ENCODE measurements at regions not wholly inside any gene's neighbourhood (a gene's known extent, or its start where the extent isn't known, plus 50 kb on each side); places are given as distances from the start of the nearest gene placed in this dataset.

GRCh38 chr13:107974409-107974808 lies 240.9 kb downstream of the LIG4 start:
- TF ChIP-seq ZNF70 (CRISPR knock-in tag; IDR thresholded peaks at IDR 0.05) (no peak), BACH2 (CRISPR knock-in tag; IDR thresholded peaks at IDR 0.05; ENCODE audit: borderline replicate concordance) (no peak), TOX (CRISPR knock-in tag; IDR thresholded peaks at IDR 0.05; ENCODE audit: borderline replicate concordance) (no peak), ZC3H10 (CRISPR knock-in tag; IDR thresholded peaks at IDR 0.05) (no peak), SNAI2 (CRISPR knock-in tag; IDR thresholded peaks at IDR 0.05) (no peak), RARB (CRISPR knock-in tag; IDR thresholded peaks at IDR 0.05) (no peak), ESRRG (CRISPR knock-in tag; IDR thresholded peaks at IDR 0.05) (no peak), TSHZ2 (CRISPR knock-in tag; IDR thresholded peaks at IDR 0.05) (no peak), PATZ1 (CRISPR knock-in tag; IDR thresholded peaks at IDR 0.05; ENCODE audit: borderline replicate concordance) (no peak), CREB5 (CRISPR knock-in tag; IDR thresholded peaks at IDR 0.05; ENCODE audit: low read depth) (no peak), OSR1 (CRISPR knock-in tag; IDR thresholded peaks at IDR 0.05) (no peak), ZNF8 (CRISPR knock-in tag; IDR thresholded peaks at IDR 0.05) (no peak)
- no peak for ATAC-seq

- TF ChIP-seq ISL1 (CRISPR knock-in tag; IDR thresholded peaks at IDR 0.05): no peak
- TF ChIP-seq TCF4 (CRISPR knock-in tag; IDR thresholded peaks at IDR 0.05; ENCODE audit: borderline replicate concordance): no peak
- TF ChIP-seq ZFP30 (CRISPR knock-in tag; IDR thresholded peaks at IDR 0.05): no peak
- no peak for TF ChIP-seq CSDC2 (CRISPR knock-in tag; IDR thresholded peaks at IDR 0.05)
- no peak for TF ChIP-seq RARB (CRISPR knock-in tag; IDR thresholded peaks at IDR 0.05)
- TF ChIP-seq SNAI2 (CRISPR knock-in tag; IDR thresholded peaks at IDR 0.05): no peak
- TF ChIP-seq ESRRG (CRISPR knock-in tag; IDR thresholded peaks at IDR 0.05): no peak
- no peak for TF ChIP-seq GLIS3 (CRISPR knock-in tag; IDR thresholded peaks at IDR 0.05)
- no peak for TF ChIP-seq TOX (CRISPR knock-in tag; IDR thresholded peaks at IDR 0.05; ENCODE audit: borderline replicate concordance)
- TF ChIP-seq ARNTL (CRISPR knock-in tag; IDR thresholded peaks at IDR 0.05; ENCODE audit: borderline replicate concordance, low read depth): no peak
- TF ChIP-seq CREB5 (CRISPR knock-in tag; IDR thresholded peaks at IDR 0.05; ENCODE audit: low read depth): no peak
- TF ChIP-seq PATZ1 (CRISPR knock-in tag; IDR thresholded peaks at IDR 0.05; ENCODE audit: borderline replicate concordance): no peak
- ATAC-seq: no peak
These were observed 245.8 kb downstream of the LIG4 start for GRCh38 chr13:107969546-107969945.

- no peak for ATAC-seq
- TF ChIP-seq ZC3H10 (CRISPR knock-in tag; IDR thresholded peaks at IDR 0.05): no peak
- no peak for TF ChIP-seq TCF4 (CRISPR knock-in tag; IDR thresholded peaks at IDR 0.05; ENCODE audit: borderline replicate concordance)
- TF ChIP-seq ZNF8 (CRISPR knock-in tag; IDR thresholded peaks at IDR 0.05): no peak
- no peak for TF ChIP-seq TOX (CRISPR knock-in tag; IDR thresholded peaks at IDR 0.05; ENCODE audit: borderline replicate concordance)
- no peak for TF ChIP-seq ARNTL (CRISPR knock-in tag; IDR thresholded peaks at IDR 0.05; ENCODE audit: borderline replicate concordance, low read depth)
- TF ChIP-seq PPARA (CRISPR knock-in tag; IDR thresholded peaks at IDR 0.05; ENCODE audit: borderline replicate concordance): no peak
- no peak for TF ChIP-seq CREB5 (CRISPR knock-in tag; IDR thresholded peaks at IDR 0.05; ENCODE audit: low read depth)
- no peak for TF ChIP-seq OSR1 (CRISPR knock-in tag; IDR thresholded peaks at IDR 0.05)
- TF ChIP-seq GLIS3 (CRISPR knock-in tag; IDR thresholded peaks at IDR 0.05): no peak
- TF ChIP-seq TSHZ2 (CRISPR knock-in tag; IDR thresholded peaks at IDR 0.05): no peak
- no peak for TF ChIP-seq POU6F1 (CRISPR knock-in tag; IDR thresholded peaks at IDR 0.05; ENCODE audit: borderline replicate concordance, low read depth)
- no peak for TF ChIP-seq ZFP30 (CRISPR knock-in tag; IDR thresholded peaks at IDR 0.05)
These were observed 246.9 kb downstream of the LIG4 start for GRCh38 chr13:107968470-107968869.
